IMR-90 (cell line): ENCODE measurements at regions not wholly inside any gene's neighbourhood (a gene's known extent, or its start where the extent isn't known, plus 50 kb on each side); places are given as distances from the start of the nearest gene placed in this dataset.

ENCODE experiments used
- ATAC-seq: fragments of 200-7000 bp; cut with Tn5 transposase; 2 replicates; pipeline ENCODE4 v1.9.1; 2020; ENCODE audit warnings: low read depth, mild to moderate bottlenecking, moderate library complexity
- BruUV-seq: library from RNA; stranded (reverse); fragments of 400-500 nt; replicated peaks from 2 replicates; lab custom pipeline; 2021; lab: Mats Ljungman, UMichigan
- CTCF ChIA-PET: fragments of 300-600 bp; formaldehyde crosslinking; extraction: SDS; loops from one replicate; lab custom pipeline; 2021; ENCODE audit warnings: antibody characterized with exemption; lab: Yijun Ruan, JAX
- POLR2A ChIA-PET: fragments of 300-600 bp; sonication (Branson Sonifier 250); formaldehyde crosslinking; loops from one replicate; lab custom pipeline; 2022; ENCODE audit warnings: antibody characterized with exemption; ENCODE audit not compliant: unreplicated experiment; lab: Charles Lee
- DNase-seq: peaks from one replicate; pipeline ENCODE4 v3.0.0; 2013
- H2AFZ ChIP-seq: replicated peaks from 2 replicates; pipeline ENCODE3; 2013; ENCODE audit warnings: low read length, mild to moderate bottlenecking; ENCODE audit not compliant: poor library complexity
- H2AK5ac ChIP-seq: 2 replicates; pipeline ENCODE4 v1.6.1; 2013; ENCODE audit warnings: low read depth, low read length, inconsistent platforms
- H2AK9ac ChIP-seq: replicated peaks from 2 replicates; pipeline ENCODE3; 2013; ENCODE audit warnings: mild to moderate bottlenecking, low read depth, low read length, moderate library complexity; ENCODE audit not compliant: poor library complexity
- H2BK120ac ChIP-seq: 2 replicates; pipeline ENCODE4 v1.6.1; 2013; ENCODE audit warnings: low read depth, low read length, inconsistent platforms
- H2BK15ac ChIP-seq: 3 replicates; pipeline ENCODE4 v1.6.1; 2013; ENCODE audit warnings: low read depth, low read length, inconsistent platforms
- H2BK20ac ChIP-seq: 2 replicates; pipeline ENCODE4 v1.6.1; 2013; ENCODE audit warnings: low read depth, mild to moderate bottlenecking, inconsistent platforms, low read length, moderate library complexity
- H2BK5ac ChIP-seq: 2 replicates; pipeline ENCODE4 v1.6.1; 2013; ENCODE audit warnings: mild to moderate bottlenecking, low read depth, low read length, inconsistent platforms; ENCODE audit not compliant: poor library complexity, severe bottlenecking
- H3K14ac ChIP-seq: replicated peaks from 2 replicates; pipeline ENCODE4 v1.6.1; 2013; ENCODE audit warnings: low read depth, low read length, inconsistent platforms
- H3K18ac ChIP-seq: 2 replicates; pipeline ENCODE4 v1.6.1; 2013; ENCODE audit warnings: low read depth, low read length, control low read depth
- H3K23ac ChIP-seq: 2 replicates; pipeline ENCODE4 v1.6.1; 2013; ENCODE audit warnings: low read depth, low read length, inconsistent platforms
- H3K27ac ChIP-seq: 2 replicates; pipeline ENCODE4 v1.5.1; 2013; ENCODE audit warnings: mild to moderate bottlenecking, control low read depth, low read length; ENCODE audit not compliant: insufficient read depth
- H3K27me3 ChIP-seq: 2 replicates; pipeline ENCODE4 v1.6.1; 2013; ENCODE audit warnings: low read length; ENCODE audit not compliant: control insufficient read depth, insufficient read depth
- H3K36me3 ChIP-seq: 2 replicates; pipeline ENCODE4 v1.6.1; 2013; ENCODE audit warnings: low read length, mixed read lengths; ENCODE audit not compliant: control insufficient read depth, insufficient read depth
- H3K4ac ChIP-seq: 2 replicates; pipeline ENCODE4 v1.6.1; 2013; ENCODE audit warnings: low read depth, low read length, inconsistent platforms
- H3K4me1 ChIP-seq: 2 replicates; pipeline ENCODE4 v1.6.1; 2013; ENCODE audit warnings: low read length, mixed read lengths; ENCODE audit not compliant: control insufficient read depth, insufficient read depth
- H3K4me2 ChIP-seq: 2 replicates; pipeline ENCODE4 v1.6.1; 2013; ENCODE audit warnings: low read depth, mild to moderate bottlenecking, control low read depth, low read length, moderate library complexity
- H3K4me3 ChIP-seq: 2 replicates; pipeline ENCODE4 v1.5.1; 2013; ENCODE audit warnings: low read depth, mild to moderate bottlenecking, control low read depth, low read length, moderate library complexity; ENCODE audit not compliant: insufficient read depth
- H3K56ac ChIP-seq: 2 replicates; pipeline ENCODE4 v1.6.1; 2013; ENCODE audit warnings: low read length, inconsistent platforms; ENCODE audit not compliant: insufficient read depth; ENCODE audit errors: extremely low read depth
- H3K79me1 ChIP-seq, 2 experiments: 2 replicates each; pipeline ENCODE4 v1.6.1; 2013; ENCODE audit warnings: low read length in 2 of 2, inconsistent platforms in 1 of 2, low read depth in 1 of 2
- H3K9ac ChIP-seq: 2 replicates; pipeline ENCODE4 v1.6.1; 2013; ENCODE audit warnings: low read depth, low read length, control low read depth
- H3K9me1 ChIP-seq: 2 replicates; pipeline ENCODE4 v1.6.1; 2013; ENCODE audit warnings: low read length, inconsistent platforms; ENCODE audit not compliant: insufficient read depth
- H3K9me3 ChIP-seq: 2 replicates; pipeline ENCODE4 v1.6.1; 2013; ENCODE audit warnings: low read length; ENCODE audit not compliant: control insufficient read depth, insufficient read depth
- H4K20me1 ChIP-seq: 2 replicates; pipeline ENCODE4 v1.6.1; 2013; ENCODE audit warnings: low read length, inconsistent platforms; ENCODE audit not compliant: insufficient read depth
- H4K5ac ChIP-seq: 2 replicates; pipeline ENCODE4 v1.6.1; 2013; ENCODE audit warnings: mild to moderate bottlenecking, low read depth, low read length, control low read depth
- H4K8ac ChIP-seq, 2 experiments: 2 replicates each; pipeline ENCODE4 v1.6.1; 2013; ENCODE audit warnings: low read depth in 2 of 2, low read length in 2 of 2, control low read depth in 1 of 2, inconsistent platforms in 1 of 2
- H4K91ac ChIP-seq: 2 replicates; pipeline ENCODE4 v1.6.1; 2013; ENCODE audit warnings: low read depth, low read length, inconsistent platforms; ENCODE audit not compliant: insufficient read depth
- CEBPB ChIP-seq: IDR thresholded peaks from 2 replicates; pipeline ENCODE4 v1.6.1; 2012; ENCODE audit warnings: low read depth, low read length, improper control_type of control experiment
- CTCF ChIP-seq: conservative IDR thresholded peaks from 2 replicates; pipeline ENCODE4 v1.5.1; 2012; ENCODE audit warnings: mild to moderate bottlenecking, low read depth, low read length, improper control_type of control experiment
- ELK1 ChIP-seq: fragments of 150-350 bp; IDR thresholded peaks from 2 replicates; pipeline ENCODE4 v1.6.1; 2016; ENCODE audit warnings: low read depth, mild to moderate bottlenecking, low read length, moderate library complexity, borderline replicate concordance
- MAFK ChIP-seq: IDR thresholded peaks from 2 replicates; pipeline ENCODE4 v1.6.1; 2012; ENCODE audit warnings: low read depth, low read length, improper control_type of control experiment
- MXI1 ChIP-seq: IDR thresholded peaks from 2 replicates; pipeline ENCODE4 v1.6.1; 2012; ENCODE audit warnings: low read depth, mild to moderate bottlenecking, low read length, moderate library complexity, borderline replicate concordance
- POLR2A ChIP-seq: IDR thresholded peaks from 2 replicates; pipeline ENCODE4 v1.6.1; 2012; ENCODE audit warnings: mild to moderate bottlenecking, low read depth, low read length
- RAD21 ChIP-seq: IDR thresholded peaks from 2 replicates; pipeline ENCODE4 v1.6.1; 2012; ENCODE audit warnings: low read length, improper control_type of control experiment
- WGBS, 2 experiments: methylation state at CpG; one replicate each; pipeline versions ENCODE4 v1.1.5 to v1.1.7; 2013; ENCODE audit warnings: missing lambda C conversion rate in 2 of 2; ENCODE audit not compliant: insufficient read length in 1 of 2; ENCODE audit errors: extremely low coverage in 2 of 2; 5-methylcytosine and 5-hydroxymethylcytosine counted together
- dilution Hi-C: fragments of 300-500 bp; cut with HindIII; formaldehyde crosslinking; loops from one replicate; pipeline ENCODE4 v1.14.3; 2018; ENCODE audit warnings: low sequenced_read_pairs; ENCODE audit not compliant: unreplicated experiment
- in situ Hi-C: fragments of 300-500 bp; cut with MboI; formaldehyde crosslinking; loops from 3 replicates; pipeline ENCODE4 v1.14.3; 2019; ENCODE audit warnings: low sequenced_read_pairs, inconsistent platforms, mixed read lengths
- intact Hi-C: fragments of 100-400 bp; cut with micrococcal nuclease; formaldehyde crosslinking; loops from 2 replicates; pipeline ENCODE4 v1.10.0; 2022

GRCh38 chr16:60120586-60120985 is 1386.5 kb upstream of the GOT2 start:
- POLR2A ChIA-PET: no interaction called here
- H3K23ac ChIP-seq: no peak overlapping the region
- H3K4me3 ChIP-seq: no peak overlapping the region
- intact Hi-C loops (no loop called here), in situ Hi-C loops (no loop called here), dilution Hi-C loops (no loop called here)
- H3K4ac ChIP-seq: no peak overlapping the region
- no peak overlapping the region for H4K8ac ChIP-seq
- 79% methylated on average over 7 of the region's 14 CpGs; no CpG with 5 or more reads in 1 of the 2 experiments for WGBS, 2 experiments
- no peaks in the 10 kb centered on the region for H3K9me1 ChIP-seq
- DNase-seq: no peak
- BruUV-seq: no TSS peak
- no peak overlapping the region for H3K27ac ChIP-seq
- no peaks in the 10 kb centered on the region for H3K27me3 ChIP-seq
- peaks cover 6% of the 10 kb centered on the region; the same call in 1 of the 2 replicates for H3K9me3 ChIP-seq
- no peak overlapping the region for H4K5ac ChIP-seq
- no peaks in the 10 kb centered on the region for H4K20me1 ChIP-seq
- TF ChIP-seq POLR2A (no peak), MAFK (no peak), RAD21 (no peak), CTCF (no peak), ELK1 (no peak), MXI1 (no peak), CEBPB (no peak)
- CTCF ChIA-PET: no interaction called here
- ATAC-seq: no peak
- no peak overlapping the region for H3K9ac ChIP-seq
- H4K91ac ChIP-seq: no peak overlapping the region
- H2AFZ ChIP-seq: no peak overlapping the region
- no peak overlapping the region for H3K56ac ChIP-seq
- H2AK5ac ChIP-seq: no peak overlapping the region
- no peak overlapping the region for H2AK9ac ChIP-seq
- no peak overlapping the region for H3K18ac ChIP-seq
- no peaks in the 10 kb centered on the region for H3K4me1 ChIP-seq
- H2BK15ac ChIP-seq: no peak overlapping the region
- H2BK20ac ChIP-seq: no peak overlapping the region
- no peak overlapping the region for H3K14ac ChIP-seq
- no peak overlapping the region for H3K4me2 ChIP-seq
- H2BK5ac ChIP-seq: no peak overlapping the region
- H3K36me3 ChIP-seq: no peaks in the 10 kb centered on the region
- H3K79me1 ChIP-seq: no peaks in the 10 kb centered on the region
- no peak overlapping the region for H2BK120ac ChIP-seq
